A549 (cell line): ENCODE measurements at regions not wholly inside any gene's neighbourhood (a gene's known extent, or its start where the extent isn't known, plus 50 kb on each side); places are given as distances from the start of the nearest gene placed in this dataset.
A peak's percentile ranks its signal among the peaks of the same experiment; 100 is the strongest.
"Not testable (repeated sequence)": the region's sequence is repeated elsewhere in the genome, so short reads cannot be mapped to it uniquely, and the experiment has no call there.

Experiments used
- ATAC-seq, 2 experiments: fragments of 200-7000 bp in 1 of 2; fragments of >200 bp in 1 of 2; cut with Nextera tagmentation in 1 of 2; cut with Tn5 transposase in 1 of 2; 3 replicates each; pipeline versions ENCODE4 v1.8.0 to v1.9.1; 2018 to 2020; ENCODE audit warnings: mild to moderate bottlenecking in 1 of 2, moderate library complexity in 1 of 2
- CTCF ChIA-PET: fragments of 300-600 bp; sonication (Branson Sonifier 250); formaldehyde crosslinking; extraction: SDS; loops from one replicate; lab custom pipeline; 2021; ENCODE audit warnings: antibody characterized with exemption, inconsistent platforms; lab: Yijun Ruan, JAX
- POLR2A ChIA-PET: fragments of 350-600 bp; formaldehyde crosslinking; extraction: SDS; loops from one replicate; lab custom pipeline; 2021; ENCODE audit warnings: antibody characterized with exemption, inconsistent platforms; lab: Yijun Ruan, JAX
- DNase-seq, 2 experiments: peaks; one replicate each; pipeline versions ENCODE4 v3.0.0 to v3.0.0-alpha.2; 2011 to 2016; ENCODE audit warnings: low read depth in 1 of 2, low spot score in 1 of 2
- FAIRE-seq: peaks from 2 replicates; lab custom pipeline; 2011; peaks lifted over from hg19 to GRCh38; lab: Jason Lieb, UNC
- H3K27ac ChIP-seq, 2 experiments: fragments of >200 bp; sonication (Bioruptor Twin); formaldehyde crosslinking; 3 replicates each; pipeline ENCODE4 v1.5.1; 2016 to 2017
- H3K4me1 ChIP-seq: fragments of >200 bp; sonication (Bioruptor Twin); formaldehyde crosslinking; 3 replicates; pipeline ENCODE4 v1.6.1; 2016
- H3K4me2 ChIP-seq: fragments of >200 bp; sonication (Bioruptor Twin); formaldehyde crosslinking; 3 replicates; pipeline ENCODE4 v1.6.1; 2016
- H3K4me3 ChIP-seq: fragments of >200 bp; sonication (Bioruptor Twin); formaldehyde crosslinking; 3 replicates; pipeline ENCODE4 v1.5.1; 2016
- H3K9me3 ChIP-seq: fragments of >200 bp; sonication (Bioruptor Twin); formaldehyde crosslinking; 3 replicates; pipeline ENCODE4 v1.6.1; 2016
- BCL3 ChIP-seq: fragments of >200 bp; sonication (Bioruptor Twin); formaldehyde crosslinking; IDR thresholded peaks from 3 replicates; pipeline ENCODE4 v1.6.1; 2016
- CBX2 ChIP-seq: fragments of 200-600 bp; sonication (generic); IDR thresholded peaks from 2 replicates; pipeline ENCODE4 v1.6.1; 2016; ENCODE audit warnings: low read depth, mild to moderate bottlenecking, borderline replicate concordance
- CBX8 ChIP-seq: fragments of 200-600 bp; sonication (generic); IDR thresholded peaks from 2 replicates; pipeline ENCODE4 v1.6.1; 2016
- CHD4 ChIP-seq: fragments of 200-600 bp; sonication (generic); IDR thresholded peaks from 2 replicates; pipeline ENCODE4 v1.6.1; 2016; ENCODE audit warnings: antibody characterized with exemption, mild to moderate bottlenecking, borderline replicate concordance
- CTCF ChIP-seq: fragments of >200 bp; sonication (Bioruptor Twin); formaldehyde crosslinking; IDR thresholded peaks from 3 replicates; pipeline ENCODE4 v1.5.1; 2016
- EHMT2 ChIP-seq: fragments of 200-600 bp; sonication (generic); IDR thresholded peaks from 2 replicates; pipeline ENCODE4 v1.6.1; 2016; ENCODE audit warnings: antibody characterized with exemption, low read depth, mild to moderate bottlenecking, moderate library complexity
- ELK1 ChIP-seq: fragments of 150-350 bp; IDR thresholded peaks from 2 replicates; pipeline ENCODE4 v1.6.1; 2014; ENCODE audit warnings: low read depth, mild to moderate bottlenecking, low read length
- EP300 ChIP-seq, 2 experiments: fragments of >200 bp; sonication (Bioruptor Twin); formaldehyde crosslinking; IDR thresholded peaks; 2 replicates in 1 of 2; 3 replicates in 1 of 2; pipeline ENCODE4 v1.6.1; 2016 to 2017
- FOSL2 ChIP-seq, 2 experiments: fragments of 450-650 bp in 1 of 2; fragments of >200 bp in 1 of 2; sonication (Bioruptor Twin) in 1 of 2; formaldehyde crosslinking; IDR thresholded peaks; 2 replicates each; pipeline versions ENCODE4 v1.5.0 to v1.6.1; 2016 to 2020; ENCODE audit warnings: mild to moderate bottlenecking in 1 of 2, moderate library complexity in 1 of 2
- GATA3 ChIP-seq: IDR thresholded peaks from 2 replicates; pipeline ENCODE4 v1.6.1; 2012; ENCODE audit warnings: borderline replicate concordance
- HDAC2 ChIP-seq: fragments of 200-600 bp; sonication (generic); IDR thresholded peaks from 2 replicates; pipeline ENCODE4 v1.6.1; 2016
- HOXB13 ChIP-seq: fragments of 250-450 bp; sonication (Bioruptor Pico); IDR thresholded peaks from 2 replicates; pipeline ENCODE4 v1.5.0; 2020; ENCODE audit warnings: low read depth, mild to moderate bottlenecking, moderate library complexity
- JUNB ChIP-seq: fragments of >200 bp; sonication (Bioruptor Twin); formaldehyde crosslinking; IDR thresholded peaks from 2 replicates; pipeline ENCODE4 v1.6.1; 2016
- KDM1A ChIP-seq: fragments of 200-600 bp; sonication (generic); IDR thresholded peaks from 2 replicates; pipeline ENCODE4 v1.6.1; 2016; ENCODE audit warnings: low read depth, mild to moderate bottlenecking
- KDM5A ChIP-seq: fragments of 200-600 bp; sonication (generic); IDR thresholded peaks from 2 replicates; pipeline ENCODE4 v1.6.1; 2016; ENCODE audit warnings: antibody characterized with exemption, mild to moderate bottlenecking
- NFE2L2 ChIP-seq: fragments of 150-350 bp; conservative IDR thresholded peaks from 2 replicates; pipeline ENCODE4 v1.6.1; 2014; ENCODE audit warnings: low read length
- NPAS2 ChIP-seq: fragments of 250-450 bp; sonication (Bioruptor Pico); IDR thresholded peaks from 2 replicates; pipeline ENCODE4 v1.8.0; 2022; ENCODE audit warnings: mild to moderate bottlenecking, moderate library complexity, borderline replicate concordance
- RARB ChIP-seq: fragments of 250-450 bp; sonication (Bioruptor Pico); IDR thresholded peaks from 2 replicates; pipeline ENCODE4 v1.8.0; 2021; ENCODE audit warnings: mild to moderate bottlenecking, moderate library complexity
- REST ChIP-seq: fragments of 200-600 bp; sonication (generic); IDR thresholded peaks from 2 replicates; pipeline ENCODE4 v1.6.1; 2016; ENCODE audit warnings: antibody characterized with exemption, mild to moderate bottlenecking, moderate library complexity
- SMC3 ChIP-seq: fragments of >200 bp; sonication (Bioruptor Twin); formaldehyde crosslinking; IDR thresholded peaks from 3 replicates; pipeline ENCODE4 v1.6.1; 2018; ENCODE audit warnings: inconsistent platforms
- SREBF2 ChIP-seq: fragments of 450-650 bp; IDR thresholded peaks from 2 replicates; pipeline ENCODE4 v1.6.1; 2014; ENCODE audit warnings: mild to moderate bottlenecking, moderate library complexity
- TFCP2L1 ChIP-seq: fragments of 250-450 bp; sonication (Bioruptor Pico); IDR thresholded peaks from 2 replicates; pipeline ENCODE4 v1.5.0; 2021; ENCODE audit warnings: mild to moderate bottlenecking
- USF2 ChIP-seq: fragments of 450-650 bp; IDR thresholded peaks from 2 replicates; pipeline ENCODE4 v1.6.1; 2014; ENCODE audit warnings: antibody characterized with exemption
- ZC3H11A ChIP-seq: fragments of 450-650 bp; IDR thresholded peaks from 2 replicates; pipeline ENCODE4 v1.6.1; 2014; ENCODE audit warnings: antibody characterized with exemption, mild to moderate bottlenecking
- WGBS: methylation state at CpG from one replicate; pipeline ENCODE4 v1.1.6; 2017; ENCODE audit errors: missing lambda C conversion rate; 5-methylcytosine and 5-hydroxymethylcytosine counted together

GRCh38 chr2:240194341-240194762 is 53.9 kb upstream of the OTOS start:
- H3K4me2 ChIP-seq = peak overlapping the region; percentile 22; the same call in 1 of the 3 replicates
- CTCF ChIA-PET = interaction anchor here (1.6 to 2.2 kb wide), 3 partner anchors 38 to 244 kb away, joined by 4 to 6 read pairs (median 6); no protein-coding TSS in a partner anchor
- peak in 1 of 2 experiments; percentile 15 for DNase-seq
- not testable (repeated sequence) for H3K9me3 ChIP-seq
- TF ChIP-seq CTCF = peak; percentile 26; the same call in 2 of the 3 replicates
- TF ChIP-seq, all 56 proteins: peak for 1; not testable (repeated sequence) for 55
- ATAC-seq = peak; percentile 62 to 69
- H3K4me1 ChIP-seq, H3K4me3 ChIP-seq, H3K27ac ChIP-seq, FAIRE-seq, POLR2A ChIA-PET: not testable (repeated sequence)
- 23% methylated on average over 10 of the region's 10 CpGs for WGBS

- DNase-seq (no peak), ATAC-seq (no peak), FAIRE-seq (no peak)
- H3K4me2 ChIP-seq = no peak overlapping the region
- H3K9me3 ChIP-seq = no peaks in the 10 kb centered on the region
- POLR2A ChIA-PET = interaction anchor here (0.6 kb wide), 1 partner anchor 169 kb away, joined by 3 read pairs; no protein-coding TSS in a partner anchor
- CTCF ChIA-PET = interaction anchor here (0.8 to 2.2 kb wide), 4 partner anchors 37 to 243 kb away, joined by 3 to 6 read pairs (median 5); no protein-coding TSS in a partner anchor
- 36% methylated on average over 6 of the region's 10 CpGs for WGBS
- H3K4me3 ChIP-seq = no peak overlapping the region
- no peak overlapping the region for H3K27ac ChIP-seq
- no peak for TF ChIP-seq ZC3H11A
- no peak for TF ChIP-seq HDAC2
- no peak for TF ChIP-seq CBX8
- TF ChIP-seq CBX2 = no peak
- no peak for TF ChIP-seq SREBF2
- TF ChIP-seq NFE2L2 = no peak
- no peak for TF ChIP-seq USF2
- no peak for TF ChIP-seq KDM1A
- no peak for TF ChIP-seq EHMT2
- TF ChIP-seq HOXB13 = no peak
- TF ChIP-seq FOSL2 (IDR thresholded peaks at IDR 0.05) = no peak
- TF ChIP-seq FOSL2 (CRISPR knock-in tag; IDR thresholded peaks at IDR 0.05) = no peak
- no peaks in the 10 kb centered on the region for H3K4me1 ChIP-seq
Measured at GRCh38 chr2:240195316-240195861, 54.9 kb upstream of the OTOS start.

- ATAC-seq (no peak; a peak in 1 of 6 replicates), FAIRE-seq (no peak), DNase-seq (no peak)
- Histone ChIP-seq H3K4me2 (no peak overlapping the region), H3K4me1 (no peaks in the 10 kb centered on the region), H3K27ac (no peak overlapping the region), H3K4me3 (no peak overlapping the region), H3K9me3 (no peaks in the 10 kb centered on the region)
- WGBS = 41% methylated on average over 9 of the region's 10 CpGs
- CTCF ChIA-PET = interaction anchor here (2.2 kb wide), 1 partner anchor 36 kb away, joined by 6 read pairs; no protein-coding TSS in a partner anchor
- POLR2A ChIA-PET = no interaction called here
- TF ChIP-seq GATA3 (no peak), HDAC2 (no peak), KDM5A (no peak), TFCP2L1 (CRISPR knock-in tag) (no peak), ELK1 (no peak), FOSL2 (IDR thresholded peaks at IDR 0.05) (no peak), FOSL2 (CRISPR knock-in tag; IDR thresholded peaks at IDR 0.05) (no peak), SREBF2 (no peak), CHD4 (no peak), SMC3 (no peak), RARB (no peak), NPAS2 (CRISPR knock-in tag) (no peak), JUNB (no peak), REST (no peak), HOXB13 (no peak), BCL3 (no peak), EP300 (IDR thresholded peaks at IDR 0.05) (no peak)
Measured at GRCh38 chr2:240196716-240197461, 56.4 kb upstream of the OTOS start.
